ENCODE measurements at regions not wholly inside any gene's neighbourhood (a gene's known extent, or its start where the extent isn't known, plus 50 kb on each side); places are given as distances from the start of the nearest gene placed in this dataset.

DNA sequence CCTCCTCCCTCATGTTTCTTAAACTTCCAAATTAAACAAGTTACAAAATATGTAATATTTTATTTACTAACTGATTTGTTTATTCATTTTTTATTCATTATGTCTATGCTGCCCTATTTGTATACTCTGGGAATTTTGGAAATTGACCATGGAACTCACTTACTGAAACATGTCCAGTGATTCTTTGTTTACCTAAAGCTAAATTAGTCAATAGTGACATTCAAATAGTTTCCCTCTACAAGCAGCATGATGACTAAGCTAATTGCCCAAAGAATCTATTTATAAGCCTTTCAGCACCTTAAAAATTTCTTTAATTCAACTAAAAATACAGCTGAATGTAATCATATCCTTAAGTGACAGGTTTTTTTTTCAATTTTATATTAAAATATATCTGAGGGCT, 437.7 kb downstream of the SI start:
- no peaks in the 10 kb centered on the region for H3K27me3 Mint-ChIP-seq
- H3K4me3 Mint-ChIP-seq, result no peak overlapping the region
- no peak for ATAC-seq (ENCODE audit: low read depth)
- H3K4me2 ChIP-seq (replicated peaks; ENCODE audit: low read depth, low read length, poor library complexity, severe bottlenecking), result no peak overlapping the region
- no peaks in the 10 kb centered on the region for H4K20me1 ChIP-seq (ENCODE audit: control insufficient read depth, insufficient read depth, low read length, poor library complexity, severe bottlenecking)
- intact Hi-C loops (cut with micrococcal nuclease), result no loop called here
- H3K4me1 ChIP-seq (ENCODE audit: control insufficient read depth in 2 of 2, insufficient read depth in 2 of 2, low read length in 2 of 2), result no peaks in the 10 kb centered on the region
- H3K27me3 ChIP-seq (replicated peaks in 1 of 4; ENCODE audit: control extremely low read depth in 1 of 4, control insufficient read depth in 3 of 4, insufficient read depth in 4 of 4, low read length in 3 of 4), result no peaks in the 10 kb centered on the region
- H3K4me3 ChIP-seq (ENCODE audit: control extremely low read depth in 1 of 5, extremely low read depth in 1 of 5, insufficient read depth in 1 of 5, low read depth in 2 of 5, low read length in 4 of 5), result no peak overlapping the region
- no peaks in the 10 kb centered on the region for H3K9me3 Mint-ChIP-seq (ENCODE audit: insufficient read depth)
- ChIA-PET POLR2A (no interaction called here), CTCF (no interaction called here)
- H3K79me2 ChIP-seq (ENCODE audit: control insufficient read depth, insufficient read depth, low read length), result no peaks in the 10 kb centered on the region
- H3K27ac Mint-ChIP-seq, result no peak overlapping the region
- no peak for DNase-seq
- no peaks in the 10 kb centered on the region for H3K36me3 ChIP-seq (replicated peaks in 1 of 2; ENCODE audit: control extremely low read depth in 1 of 2, control insufficient read depth in 1 of 2, extremely low read depth in 1 of 2, insufficient read depth in 2 of 2, low read length in 1 of 2)
- H2AFZ ChIP-seq (ENCODE audit: insufficient read depth, low read depth, low read length, poor library complexity, severe bottlenecking), result no peak overlapping the region
- H3K4me1 Mint-ChIP-seq, result no peaks in the 10 kb centered on the region
- H3K27ac ChIP-seq (ENCODE audit: low read length in 2 of 2), result no peak overlapping the region
- no peak for TF ChIP-seq EZH2 (IDR thresholded peaks at IDR 0.05; ENCODE audit: borderline replicate concordance, insufficient read depth, low read depth, low read length, poor library complexity, severe bottlenecking)
- TF ChIP-seq, protein P1, sequence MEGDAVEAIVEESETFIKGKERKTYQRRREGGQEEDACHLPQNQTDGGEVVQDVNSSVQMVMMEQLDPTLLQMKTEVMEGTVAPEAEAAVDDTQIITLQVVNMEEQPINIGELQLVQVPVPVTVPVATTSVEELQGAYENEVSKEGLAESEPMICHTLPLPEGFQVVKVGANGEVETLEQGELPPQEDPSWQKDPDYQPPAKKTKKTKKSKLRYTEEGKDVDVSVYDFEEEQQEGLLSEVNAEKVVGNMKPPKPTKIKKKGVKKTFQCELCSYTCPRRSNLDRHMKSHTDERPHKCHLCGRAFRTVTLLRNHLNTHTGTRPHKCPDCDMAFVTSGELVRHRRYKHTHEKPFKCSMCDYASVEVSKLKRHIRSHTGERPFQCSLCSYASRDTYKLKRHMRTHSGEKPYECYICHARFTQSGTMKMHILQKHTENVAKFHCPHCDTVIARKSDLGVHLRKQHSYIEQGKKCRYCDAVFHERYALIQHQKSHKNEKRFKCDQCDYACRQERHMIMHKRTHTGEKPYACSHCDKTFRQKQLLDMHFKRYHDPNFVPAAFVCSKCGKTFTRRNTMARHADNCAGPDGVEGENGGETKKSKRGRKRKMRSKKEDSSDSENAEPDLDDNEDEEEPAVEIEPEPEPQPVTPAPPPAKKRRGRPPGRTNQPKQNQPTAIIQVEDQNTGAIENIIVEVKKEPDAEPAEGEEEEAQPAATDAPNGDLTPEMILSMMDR (IDR thresholded peaks at IDR 0.05), result no peak
- H3K9ac ChIP-seq (ENCODE audit: low read length), result no peak overlapping the region
- H3K9me3 ChIP-seq (ENCODE audit: control extremely low read depth in 1 of 3, control insufficient read depth in 2 of 3, insufficient read depth in 1 of 3, low read length in 2 of 3), result no peaks in the 10 kb centered on the region

DNA sequence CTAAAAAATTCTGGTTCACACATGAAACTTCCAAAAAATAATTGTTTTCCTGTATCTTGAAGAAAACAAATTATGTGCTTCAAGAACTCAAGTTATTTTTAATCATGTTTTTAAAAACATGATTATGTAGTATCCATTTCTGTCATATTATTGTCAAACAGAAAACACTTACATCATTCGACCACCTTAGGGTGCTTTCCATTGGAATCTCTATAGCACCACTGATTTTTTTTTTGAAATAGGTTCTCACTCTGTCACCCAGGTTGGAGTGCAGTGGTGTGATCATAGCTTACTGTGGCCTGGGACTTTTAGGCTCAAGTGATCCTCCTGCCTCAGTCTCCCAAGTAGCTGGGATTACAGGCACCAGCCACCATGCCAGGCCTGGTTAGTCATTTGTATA, 457.3 kb downstream of the SI start:
- H2AFZ ChIP-seq (ENCODE audit: insufficient read depth, low read depth, low read length, poor library complexity, severe bottlenecking), result no peak overlapping the region
- ChIA-PET CTCF (no interaction called here), POLR2A (no interaction called here)
- no peak overlapping the region for H3K27ac ChIP-seq (ENCODE audit: low read length in 2 of 2)
- no peak for DNase-seq
- ATAC-seq (ENCODE audit: low read depth), result no peak
- intact Hi-C loops (cut with micrococcal nuclease), result no loop called here
- TF ChIP-seq EZH2 (IDR thresholded peaks at IDR 0.05; ENCODE audit: borderline replicate concordance, insufficient read depth, low read depth, low read length, poor library complexity, severe bottlenecking), result no peak
- TF ChIP-seq, protein P1 (IDR thresholded peaks at IDR 0.05), result no peak
- Mint-ChIP-seq H3K4me1 (no peaks in the 10 kb centered on the region), H3K9me3 (ENCODE audit: insufficient read depth) (no peaks in the 10 kb centered on the region), H3K27ac (no peak overlapping the region), H3K27me3 (no peaks in the 10 kb centered on the region), H3K4me3 (no peak overlapping the region)
- no peaks in the 10 kb centered on the region for H4K20me1 ChIP-seq (ENCODE audit: control insufficient read depth, insufficient read depth, low read length, poor library complexity, severe bottlenecking)
- no peaks in the 10 kb centered on the region for H3K4me1 ChIP-seq (ENCODE audit: control insufficient read depth in 2 of 2, insufficient read depth in 2 of 2, low read length in 2 of 2)
- H3K4me2 ChIP-seq (replicated peaks; ENCODE audit: low read depth, low read length, poor library complexity, severe bottlenecking), result no peak overlapping the region
- WGBS (ENCODE audit: insufficient coverage), result no CpG with 5 or more reads among the region's 1 CpG
- no peak overlapping the region for H3K4me3 ChIP-seq (ENCODE audit: control extremely low read depth in 1 of 5, extremely low read depth in 1 of 5, insufficient read depth in 1 of 5, low read depth in 2 of 5, low read length in 4 of 5)
- H3K36me3 ChIP-seq (replicated peaks in 1 of 2; ENCODE audit: control extremely low read depth in 1 of 2, control insufficient read depth in 1 of 2, extremely low read depth in 1 of 2, insufficient read depth in 2 of 2, low read length in 1 of 2), result no peaks in the 10 kb centered on the region
- H3K9me3 ChIP-seq (ENCODE audit: control extremely low read depth in 1 of 3, control insufficient read depth in 2 of 3, insufficient read depth in 1 of 3, low read length in 2 of 3), result no peaks in the 10 kb centered on the region
- no peaks in the 10 kb centered on the region for H3K79me2 ChIP-seq (ENCODE audit: control insufficient read depth, insufficient read depth, low read length)
- H3K9ac ChIP-seq (ENCODE audit: low read length), result no peak overlapping the region
- H3K27me3 ChIP-seq (replicated peaks in 1 of 4; ENCODE audit: control extremely low read depth in 1 of 4, control insufficient read depth in 3 of 4, insufficient read depth in 4 of 4, low read length in 3 of 4), result no peaks in the 10 kb centered on the region

All from B cell (primary cell).